ENCODE measurements at regions not wholly inside any gene's neighbourhood (a gene's known extent, or its start where the extent isn't known, plus 50 kb on each side); places are given as distances from the start of the nearest gene placed in this dataset.

- TF ChIP-seq, protein P1, sequence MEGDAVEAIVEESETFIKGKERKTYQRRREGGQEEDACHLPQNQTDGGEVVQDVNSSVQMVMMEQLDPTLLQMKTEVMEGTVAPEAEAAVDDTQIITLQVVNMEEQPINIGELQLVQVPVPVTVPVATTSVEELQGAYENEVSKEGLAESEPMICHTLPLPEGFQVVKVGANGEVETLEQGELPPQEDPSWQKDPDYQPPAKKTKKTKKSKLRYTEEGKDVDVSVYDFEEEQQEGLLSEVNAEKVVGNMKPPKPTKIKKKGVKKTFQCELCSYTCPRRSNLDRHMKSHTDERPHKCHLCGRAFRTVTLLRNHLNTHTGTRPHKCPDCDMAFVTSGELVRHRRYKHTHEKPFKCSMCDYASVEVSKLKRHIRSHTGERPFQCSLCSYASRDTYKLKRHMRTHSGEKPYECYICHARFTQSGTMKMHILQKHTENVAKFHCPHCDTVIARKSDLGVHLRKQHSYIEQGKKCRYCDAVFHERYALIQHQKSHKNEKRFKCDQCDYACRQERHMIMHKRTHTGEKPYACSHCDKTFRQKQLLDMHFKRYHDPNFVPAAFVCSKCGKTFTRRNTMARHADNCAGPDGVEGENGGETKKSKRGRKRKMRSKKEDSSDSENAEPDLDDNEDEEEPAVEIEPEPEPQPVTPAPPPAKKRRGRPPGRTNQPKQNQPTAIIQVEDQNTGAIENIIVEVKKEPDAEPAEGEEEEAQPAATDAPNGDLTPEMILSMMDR (IDR thresholded peaks at IDR 0.05; ENCODE audit: control insufficient read depth, insufficient read depth, low read depth, low read length, missing control alignments): no peak
- no peak for DNase-seq (ENCODE audit: low read depth)
- no peak overlapping the region for H3K4me3 ChIP-seq (ENCODE audit: control insufficient read depth, low read depth, low read length)
Measured at GRCh38 chr11:112352907-112353306, 92.2 kb upstream of the PLET1 start.

DNA sequence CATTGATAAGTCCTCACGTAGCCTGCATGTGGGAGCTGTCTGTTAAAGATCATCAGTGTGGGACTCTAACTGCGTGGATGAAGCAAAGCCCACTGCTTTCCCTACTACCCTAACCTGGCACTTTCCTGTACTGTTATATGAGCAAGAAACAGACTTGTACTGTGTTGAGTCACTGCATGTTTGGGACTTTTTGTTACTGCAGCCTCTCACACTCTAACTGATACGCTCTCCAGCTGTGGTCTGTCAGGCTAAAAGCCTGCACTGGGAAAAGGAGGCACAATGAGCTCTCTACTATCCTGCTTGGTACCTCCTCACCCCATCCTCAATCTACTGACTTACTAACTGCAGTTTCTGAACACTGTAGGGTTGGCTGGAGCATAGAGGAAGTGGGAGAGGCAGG is 93.7 kb upstream of the PLET1 start:
- H3K4me3 ChIP-seq (ENCODE audit: control insufficient read depth, low read depth, low read length): no peak overlapping the region
- TF ChIP-seq, protein P1 (IDR thresholded peaks at IDR 0.05; ENCODE audit: control insufficient read depth, insufficient read depth, low read depth, low read length, missing control alignments): no peak
- no peak for DNase-seq (ENCODE audit: low read depth)

GRCh38 chr11:112355726-112356125 is 95.1 kb upstream of the PLET1 start:
- no peak for DNase-seq (ENCODE audit: low read depth)
- TF ChIP-seq, protein P1 (IDR thresholded peaks at IDR 0.05; ENCODE audit: control insufficient read depth, insufficient read depth, low read depth, low read length, missing control alignments): peak; percentile 26
- no peak overlapping the region for H3K4me3 ChIP-seq (ENCODE audit: control insufficient read depth, low read depth, low read length)

- no peak overlapping the region for H3K4me3 ChIP-seq (ENCODE audit: control insufficient read depth, low read depth, low read length)
- TF ChIP-seq, protein P1 (IDR thresholded peaks at IDR 0.05; ENCODE audit: control insufficient read depth, insufficient read depth, low read depth, low read length, missing control alignments): no peak
Measured at GRCh38 chr11:112357488-112357887, 96.8 kb upstream of the PLET1 start.

DNA sequence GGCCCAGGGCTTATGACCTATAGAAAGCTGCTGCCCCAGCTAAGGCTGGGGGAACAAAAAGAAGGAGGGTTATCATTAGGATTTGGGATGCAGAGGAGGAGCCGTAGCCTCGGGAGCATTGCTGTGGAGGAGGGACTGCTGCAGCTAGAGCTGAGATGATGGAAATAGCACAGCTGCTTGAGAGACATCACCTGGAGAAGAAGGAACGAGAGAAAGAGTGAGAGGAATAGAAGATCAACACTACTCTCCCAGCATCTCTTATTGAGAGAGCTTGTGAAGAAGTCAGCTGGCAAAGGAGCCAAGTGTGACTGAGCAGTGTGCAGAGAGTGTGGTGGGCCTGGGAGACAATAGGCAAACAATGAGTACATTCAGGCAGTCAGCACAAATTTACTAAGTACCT is 100.7 kb upstream of the PLET1 start:
- TF ChIP-seq, protein P1 (IDR thresholded peaks at IDR 0.05; ENCODE audit: control insufficient read depth, insufficient read depth, low read depth, low read length, missing control alignments): no peak
- no peak overlapping the region for H3K4me3 ChIP-seq (ENCODE audit: control insufficient read depth, low read depth, low read length)
- DNase-seq (ENCODE audit: low read depth): no peak

More at GRCh38 chr11:112357488-112357887, 96.8 kb upstream of the PLET1 start:
- no peak for DNase-seq (ENCODE audit: low read depth)

GRCh38 chr11:112363527-112363926 is 102.9 kb upstream of the PLET1 start:
- H3K4me3 ChIP-seq (ENCODE audit: control insufficient read depth, low read depth, low read length): no peak overlapping the region
- TF ChIP-seq, protein P1 (IDR thresholded peaks at IDR 0.05; ENCODE audit: control insufficient read depth, insufficient read depth, low read depth, low read length, missing control alignments): no peak
- no peak for DNase-seq (ENCODE audit: low read depth)

- TF ChIP-seq, protein P1 (IDR thresholded peaks at IDR 0.05; ENCODE audit: control insufficient read depth, insufficient read depth, low read depth, low read length, missing control alignments): no peak
- DNase-seq (ENCODE audit: low read depth): peak; percentile 41
Measured at GRCh38 chr11:112364962-112365481, 104.4 kb upstream of the PLET1 start.

More at GRCh38 chr11:112364962-112365481, 104.4 kb upstream of the PLET1 start:
- H3K4me3 ChIP-seq (ENCODE audit: control insufficient read depth, low read depth, low read length): no peak overlapping the region
